ENCODE measurements at regions not wholly inside any gene's neighbourhood (a gene's known extent, or its start where the extent isn't known, plus 50 kb on each side); places are given as distances from the start of the nearest gene placed in this dataset.
"Not testable (repeated sequence)": the region's sequence is repeated elsewhere in the genome, so short reads cannot be mapped to it uniquely, and the experiment has no call there.

- H3K4me3 Mint-ChIP-seq: no peak overlapping the region
- no peaks in the 10 kb centered on the region for H3K4me1 Mint-ChIP-seq (ENCODE audit: low read depth)
- ATAC-seq (no peak), DNase-seq (no peak)
- POLR2A ChIA-PET: no interaction called here
- CTCF ChIA-PET: no interaction called here
- H3K27me3 Mint-ChIP-seq (ENCODE audit: low read depth): peaks cover 4% of the 10 kb centered on the region
- H3K36me3 Mint-ChIP-seq (ENCODE audit: low read depth): no peaks in the 10 kb centered on the region
- no peak overlapping the region for H3K27ac Mint-ChIP-seq
- H3K9me3 Mint-ChIP-seq (ENCODE audit: insufficient read depth): peaks cover 8% of the 10 kb centered on the region
Measured at GRCh38 chr9:6160579-6160978, 55.0 kb upstream of the IL33 start.

- no peaks in the 10 kb centered on the region for H3K36me3 Mint-ChIP-seq (ENCODE audit: low read depth)
- no peak overlapping the region for H3K27ac Mint-ChIP-seq
- H3K9me3 Mint-ChIP-seq (ENCODE audit: insufficient read depth): peaks cover under 1% of the 10 kb centered on the region
- H3K4me1 Mint-ChIP-seq (ENCODE audit: low read depth): no peaks in the 10 kb centered on the region
- POLR2A ChIA-PET: no interaction called here
- H3K27me3 Mint-ChIP-seq (ENCODE audit: low read depth): peaks cover 7% of the 10 kb centered on the region
- ATAC-seq: no peak
- CTCF ChIA-PET: no interaction called here
- DNase-seq: no peak
- no peak overlapping the region for H3K4me3 Mint-ChIP-seq
Measured at GRCh38 chr9:6153425-6153824, 62.2 kb upstream of the IL33 start.

GRCh38 chr9:6152788-6153187 is 62.8 kb upstream of the IL33 start:
- CTCF ChIA-PET: no interaction called here
- POLR2A ChIA-PET: no interaction called here
- no peaks in the 10 kb centered on the region for H3K4me1 Mint-ChIP-seq (ENCODE audit: low read depth)
- no peak overlapping the region for H3K27ac Mint-ChIP-seq
- H3K36me3 Mint-ChIP-seq (ENCODE audit: low read depth): no peaks in the 10 kb centered on the region
- H3K4me3 Mint-ChIP-seq: no peak overlapping the region
- H3K9me3 Mint-ChIP-seq (ENCODE audit: insufficient read depth): no peaks in the 10 kb centered on the region
- DNase-seq: no peak
- no peak for ATAC-seq
- peaks cover 7% of the 10 kb centered on the region for H3K27me3 Mint-ChIP-seq (ENCODE audit: low read depth)

- DNase-seq (no peak), ATAC-seq (no peak)
- H3K9me3 Mint-ChIP-seq (ENCODE audit: insufficient read depth): no peaks in the 10 kb centered on the region
- ChIA-PET CTCF (no interaction called here), POLR2A (no interaction called here)
- no peak overlapping the region for H3K27ac Mint-ChIP-seq
- H3K27me3 Mint-ChIP-seq (ENCODE audit: low read depth): peaks cover 7% of the 10 kb centered on the region
- H3K36me3 Mint-ChIP-seq (ENCODE audit: low read depth): no peaks in the 10 kb centered on the region
- H3K4me1 Mint-ChIP-seq (ENCODE audit: low read depth): no peaks in the 10 kb centered on the region
- no peak overlapping the region for H3K4me3 Mint-ChIP-seq
Measured at GRCh38 chr9:6150483-6150882, 65.1 kb upstream of the IL33 start.

- H3K4me1 Mint-ChIP-seq (ENCODE audit: low read depth): no peaks in the 10 kb centered on the region
- no peak for DNase-seq
- ATAC-seq: no peak
- CTCF ChIA-PET: no interaction called here
- no peak overlapping the region for H3K4me3 Mint-ChIP-seq
- H3K27ac Mint-ChIP-seq: no peak overlapping the region
- H3K27me3 Mint-ChIP-seq (ENCODE audit: low read depth): peaks cover 7% of the 10 kb centered on the region
- no peaks in the 10 kb centered on the region for H3K9me3 Mint-ChIP-seq (ENCODE audit: insufficient read depth)
- POLR2A ChIA-PET: no interaction called here
- H3K36me3 Mint-ChIP-seq (ENCODE audit: low read depth): no peaks in the 10 kb centered on the region
Measured at GRCh38 chr9:6149315-6149714, 66.3 kb upstream of the IL33 start.

GRCh38 chr9:6147846-6148245 is 67.8 kb upstream of the IL33 start:
- no peaks in the 10 kb centered on the region for H3K4me1 Mint-ChIP-seq (ENCODE audit: low read depth)
- H3K27ac Mint-ChIP-seq: no peak overlapping the region
- no peak overlapping the region for H3K4me3 Mint-ChIP-seq
- no peaks in the 10 kb centered on the region for H3K36me3 Mint-ChIP-seq (ENCODE audit: low read depth)
- peaks cover 7% of the 10 kb centered on the region for H3K27me3 Mint-ChIP-seq (ENCODE audit: low read depth)
- CTCF ChIA-PET: no interaction called here
- POLR2A ChIA-PET: no interaction called here
- no peaks in the 10 kb centered on the region for H3K9me3 Mint-ChIP-seq (ENCODE audit: insufficient read depth)
- ATAC-seq (no peak), DNase-seq (no peak)

- POLR2A ChIA-PET: no interaction called here
- no peak overlapping the region for H3K4me3 Mint-ChIP-seq
Measured at GRCh38 chr9:6144947-6145346, 70.7 kb upstream of the IL33 start.

GRCh38 chr9:6142799-6143454 is 72.7 kb upstream of the IL33 start:
- Mint-ChIP-seq H3K4me1 (ENCODE audit: low read depth) (no peaks in the 10 kb centered on the region), H3K27me3 (ENCODE audit: low read depth) (peaks cover 3% of the 10 kb centered on the region), H3K36me3 (ENCODE audit: low read depth) (no peaks in the 10 kb centered on the region), H3K9me3 (ENCODE audit: insufficient read depth) (no peaks in the 10 kb centered on the region), H3K4me3 (no peak overlapping the region), H3K27ac (no peak overlapping the region)
- DNase-seq (no peak), ATAC-seq (no peak)
- ChIA-PET CTCF (no interaction called here), POLR2A (no interaction called here)

More at GRCh38 chr9:6144947-6145346, 70.7 kb upstream of the IL33 start:
- H3K36me3 Mint-ChIP-seq (ENCODE audit: low read depth): no peaks in the 10 kb centered on the region
- ATAC-seq (no peak), DNase-seq (no peak)
- CTCF ChIA-PET: no interaction called here
- no peaks in the 10 kb centered on the region for H3K27me3 Mint-ChIP-seq (ENCODE audit: low read depth)
- H3K4me1 Mint-ChIP-seq (ENCODE audit: low read depth): no peaks in the 10 kb centered on the region
- no peaks in the 10 kb centered on the region for H3K9me3 Mint-ChIP-seq (ENCODE audit: insufficient read depth)
- H3K27ac Mint-ChIP-seq: no peak overlapping the region

- CTCF ChIA-PET: not testable (repeated sequence)
Measured at GRCh38 chr9:6135780-6136179, 79.8 kb upstream of the IL33 start.

GRCh38 chr9:6134661-6135180 is 80.9 kb upstream of the IL33 start:
- no peaks in the 10 kb centered on the region for H3K36me3 Mint-ChIP-seq (ENCODE audit: low read depth)
- ATAC-seq (no peak), DNase-seq (no peak)
- CTCF ChIA-PET: interaction anchor here (0.6 kb wide), 1 partner anchor 62 kb away, joined by 3 read pairs; no protein-coding TSS in a partner anchor
- POLR2A ChIA-PET: no interaction called here
- no peak overlapping the region for H3K27ac Mint-ChIP-seq
- H3K9me3 Mint-ChIP-seq (ENCODE audit: insufficient read depth): no peaks in the 10 kb centered on the region
- H3K27me3 Mint-ChIP-seq (ENCODE audit: low read depth): peaks cover 12% of the 10 kb centered on the region
- H3K4me3 Mint-ChIP-seq: no peak overlapping the region
- H3K4me1 Mint-ChIP-seq (ENCODE audit: low read depth): peaks cover 13% of the 10 kb centered on the region

More at GRCh38 chr9:6135780-6136179, 79.8 kb upstream of the IL33 start:
- ATAC-seq; H3K27ac Mint-ChIP-seq; H3K36me3 Mint-ChIP-seq (ENCODE audit: low read depth); H3K9me3 Mint-ChIP-seq (ENCODE audit: insufficient read depth); H3K4me3 Mint-ChIP-seq; DNase-seq; H3K27me3 Mint-ChIP-seq (ENCODE audit: low read depth); POLR2A ChIA-PET: not testable (repeated sequence)
- peaks cover 13% of the 10 kb centered on the region for H3K4me1 Mint-ChIP-seq (ENCODE audit: low read depth)

GRCh38 chr9:6133346-6134063 is 82.1 kb upstream of the IL33 start:
- CTCF ChIA-PET: no interaction called here
- Mint-ChIP-seq H3K27ac (no peak overlapping the region), H3K9me3 (ENCODE audit: insufficient read depth) (no peaks in the 10 kb centered on the region), H3K36me3 (ENCODE audit: low read depth) (no peaks in the 10 kb centered on the region), H3K4me1 (ENCODE audit: low read depth) (peaks cover 13% of the 10 kb centered on the region), H3K4me3 (no peak overlapping the region), H3K27me3 (ENCODE audit: low read depth) (peaks cover 12% of the 10 kb centered on the region)
- ATAC-seq (no peak), DNase-seq (no peak)
- POLR2A ChIA-PET: no interaction called here

- no peak for ATAC-seq
- ChIA-PET CTCF (no interaction called here), POLR2A (no interaction called here)
Measured at GRCh38 chr9:6132650-6133049, 83.0 kb upstream of the IL33 start.

More at GRCh38 chr9:6132650-6133049, 83.0 kb upstream of the IL33 start:
- H3K9me3 Mint-ChIP-seq (ENCODE audit: insufficient read depth): no peaks in the 10 kb centered on the region
- no peak overlapping the region for H3K4me3 Mint-ChIP-seq
- no peak overlapping the region for H3K27ac Mint-ChIP-seq
- no peaks in the 10 kb centered on the region for H3K36me3 Mint-ChIP-seq (ENCODE audit: low read depth)
- peaks cover 13% of the 10 kb centered on the region for H3K4me1 Mint-ChIP-seq (ENCODE audit: low read depth)
- DNase-seq: no peak
- peaks cover 10% of the 10 kb centered on the region for H3K27me3 Mint-ChIP-seq (ENCODE audit: low read depth)
